Fibroblast of villous mesenchyme (primary cell): ENCODE measurements at regions not wholly inside any gene's neighbourhood (a gene's known extent, or its start where the extent isn't known, plus 50 kb on each side); places are given as distances from the start of the nearest gene placed in this dataset.

Experiments used
- DNase-seq: peaks from one replicate; pipeline ENCODE4 v3.0.0-alpha.2; 2010; ENCODE audit warnings: low read depth
- H3K4me3 ChIP-seq: 2 replicates; pipeline ENCODE4 v1.5.1; 2011; ENCODE audit warnings: low read depth, mild to moderate bottlenecking, low read length
- CTCF ChIP-seq: IDR thresholded peaks from 2 replicates; pipeline ENCODE4 v1.5.1; 2012; ENCODE audit warnings: low read depth, mild to moderate bottlenecking, low read length; ENCODE audit not compliant: insufficient read depth

GRCh38 chrX:122552286-122552800, 631.7 kb upstream of the GRIA3 start:
- H3K4me3 ChIP-seq: no peak overlapping the region
- TF ChIP-seq CTCF: no peak
- DNase-seq: peak; percentile 20

GRCh38 chrX:122555925-122556324, 628.2 kb upstream of the GRIA3 start:
- DNase-seq: no peak
- H3K4me3 ChIP-seq: no peak overlapping the region
- no peak for TF ChIP-seq CTCF

GRCh38 chrX:122565952-122566351, 618.1 kb upstream of the GRIA3 start:
- DNase-seq: peak; percentile 96
- H3K4me3 ChIP-seq: no peak overlapping the region
- no peak for TF ChIP-seq CTCF

- no peak for TF ChIP-seq CTCF
- H3K4me3 ChIP-seq: no peak overlapping the region
- DNase-seq: no peak
Observed at GRCh38 chrX:122566401-122566800, 617.7 kb upstream of the GRIA3 start.

- no peak overlapping the region for H3K4me3 ChIP-seq
- DNase-seq: no peak
- no peak for TF ChIP-seq CTCF
Observed at GRCh38 chrX:122567911-122568310, 616.2 kb upstream of the GRIA3 start.

GRCh38 chrX:122572461-122572860, 611.6 kb upstream of the GRIA3 start:
- DNase-seq: no peak
- TF ChIP-seq CTCF: no peak

GRCh38 chrX:122579036-122579435, 605.0 kb upstream of the GRIA3 start:
- TF ChIP-seq CTCF: no peak
- no peak overlapping the region for H3K4me3 ChIP-seq
- DNase-seq: no peak

More at GRCh38 chrX:122572461-122572860, 611.6 kb upstream of the GRIA3 start:
- no peak overlapping the region for H3K4me3 ChIP-seq
